HEK293 (cell line): ENCODE measurements at regions not wholly inside any gene's neighbourhood (a gene's known extent, or its start where the extent isn't known, plus 50 kb on each side); places are given as distances from the start of the nearest gene placed in this dataset.

ENCODE experiments used
- CTCF ChIA-PET: fragments of 350-600 bp; formaldehyde crosslinking; extraction: SDS; loops from one replicate; lab custom pipeline; 2021; ENCODE audit warnings: antibody characterized with exemption; lab: Yijun Ruan, JAX
- POLR2A ChIA-PET: fragments of 300-600 bp; formaldehyde crosslinking; extraction: SDS; loops from one replicate; lab custom pipeline; 2020; ENCODE audit warnings: antibody characterized with exemption, inconsistent platforms; lab: Yijun Ruan, JAX
- H3K27ac ChIP-seq: fragments of 200-500 bp; sonication (Bioruptor generic); 2 replicates; pipeline ENCODE4 v1.5.1; 2014; ENCODE audit warnings: low read depth, low read length, control low read depth, inconsistent platforms; ENCODE audit errors: extremely low read depth
- H3K36me3 ChIP-seq, 2 experiments: fragments of 200-500 bp in 1 of 2; sonication (Bioruptor generic) in 1 of 2; 1 replicate in 1 of 2; 2 replicates in 1 of 2; pipeline ENCODE4 v1.5.1; 2014 to 2017; ENCODE audit warnings: inconsistent platforms in 2 of 2, low read length in 2 of 2; ENCODE audit not compliant: control insufficient read depth in 2 of 2, insufficient read depth in 1 of 2
- H3K4me1 ChIP-seq: fragments of 200-500 bp; sonication (Bioruptor generic); 2 replicates; pipeline ENCODE4 v1.5.1; 2014; ENCODE audit warnings: mild to moderate bottlenecking, low read length, inconsistent platforms; ENCODE audit not compliant: control insufficient read depth, insufficient read depth
- H3K4me3 ChIP-seq: 2 replicates; pipeline ENCODE4 v1.5.1; 2011; ENCODE audit warnings: low read depth, mild to moderate bottlenecking, control low read depth, low read length, moderate library complexity
- H3K9me3 ChIP-seq: fragments of 200-500 bp; sonication (Bioruptor generic); 2 replicates; pipeline ENCODE4 v1.5.1; 2014; ENCODE audit warnings: low read depth, low read length, inconsistent platforms; ENCODE audit not compliant: control insufficient read depth, insufficient read depth
- KLF1 ChIP-seq: fragments of 450-650 bp; formaldehyde crosslinking; IDR thresholded peaks from 2 replicates; pipeline ENCODE4 v1.5.1; 2016; ENCODE audit warnings: missing biosample characterization, missing genetic modification characterization
- KLF16 ChIP-seq: fragments of 450-650 bp; formaldehyde crosslinking; IDR thresholded peaks from 2 replicates; pipeline ENCODE4 v1.5.1; 2017; ENCODE audit warnings: missing biosample characterization, missing genetic modification characterization
- PRDM2 ChIP-seq: fragments of 450-650 bp; formaldehyde crosslinking; IDR thresholded peaks from 2 replicates; pipeline ENCODE4 v1.5.1; 2016; ENCODE audit warnings: missing biosample characterization, missing genetic modification characterization, borderline replicate concordance
- PRDM4 ChIP-seq: fragments of 450-650 bp; formaldehyde crosslinking; IDR thresholded peaks from 2 replicates; pipeline ENCODE4 v1.5.1; 2017; ENCODE audit warnings: missing biosample characterization, missing genetic modification characterization
- SP3 ChIP-seq: fragments of 450-650 bp; formaldehyde crosslinking; IDR thresholded peaks from 2 replicates; pipeline ENCODE4 v1.5.1; 2016; ENCODE audit warnings: missing biosample characterization, missing genetic modification characterization
- ZBTB17 ChIP-seq: fragments of 450-650 bp; formaldehyde crosslinking; IDR thresholded peaks from 2 replicates; pipeline ENCODE4 v1.5.1; 2016; ENCODE audit warnings: missing biosample characterization, missing genetic modification characterization
- ZBTB48 ChIP-seq: fragments of 450-650 bp; formaldehyde crosslinking; IDR thresholded peaks from 2 replicates; pipeline ENCODE4 v1.5.1; 2016; ENCODE audit warnings: missing biosample characterization, missing genetic modification characterization
- ZNF146 ChIP-seq: fragments of 450-650 bp; formaldehyde crosslinking; IDR thresholded peaks from 2 replicates; pipeline ENCODE4 v1.5.1; 2016; ENCODE audit warnings: missing biosample characterization, missing genetic modification characterization
- ZNF214 ChIP-seq: fragments of 450-650 bp; formaldehyde crosslinking; IDR thresholded peaks from 2 replicates; pipeline ENCODE4 v1.5.1; 2017; ENCODE audit warnings: missing biosample characterization, mild to moderate bottlenecking, missing genetic modification characterization, borderline replicate concordance
- ZNF221 ChIP-seq: fragments of 450-650 bp; formaldehyde crosslinking; IDR thresholded peaks from 2 replicates; pipeline ENCODE4 v1.5.1; 2017; ENCODE audit warnings: missing biosample characterization, missing genetic modification characterization, borderline replicate concordance
- ZNF362 ChIP-seq: fragments of 450-650 bp; formaldehyde crosslinking; IDR thresholded peaks from 2 replicates; pipeline ENCODE4 v1.5.1; 2016; ENCODE audit warnings: missing biosample characterization, missing genetic modification characterization
- ZNF510 ChIP-seq: fragments of 450-650 bp; formaldehyde crosslinking; IDR thresholded peaks from 2 replicates; pipeline ENCODE4 v1.5.1; 2018; ENCODE audit warnings: mild to moderate bottlenecking, missing genetic modification characterization, missing biosample characterization; ENCODE audit not compliant: insufficient replicate concordance
- ZNF544 ChIP-seq: fragments of 450-650 bp; formaldehyde crosslinking; IDR thresholded peaks from 2 replicates; pipeline ENCODE4 v1.5.0; 2017; ENCODE audit warnings: missing biosample characterization, missing genetic modification characterization
- ZNF621 ChIP-seq: fragments of 450-650 bp; formaldehyde crosslinking; IDR thresholded peaks from 2 replicates; pipeline ENCODE4 v1.5.1; 2017; ENCODE audit warnings: missing biosample characterization, missing genetic modification characterization
- ZNF624 ChIP-seq: fragments of 450-650 bp; formaldehyde crosslinking; IDR thresholded peaks from 2 replicates; pipeline ENCODE4 v1.5.1; 2017; ENCODE audit warnings: missing biosample characterization, missing genetic modification characterization
- ZNF660 ChIP-seq: fragments of 450-650 bp; IDR thresholded peaks from 2 replicates; pipeline ENCODE4 v1.5.1; 2018; ENCODE audit warnings: missing biosample characterization, mild to moderate bottlenecking, missing genetic modification characterization
- ZNF701 ChIP-seq: fragments of 450-650 bp; formaldehyde crosslinking; IDR thresholded peaks from 2 replicates; pipeline ENCODE4 v1.5.1; 2016; ENCODE audit warnings: missing biosample characterization, missing genetic modification characterization
- ZNF76 ChIP-seq: fragments of 450-650 bp; formaldehyde crosslinking; IDR thresholded peaks from 2 replicates; pipeline ENCODE4; 2016; ENCODE audit warnings: low read depth, missing biosample characterization, missing genetic modification characterization, borderline replicate concordance

GRCh38 chr1:43072314-43072713, 99.8 kb downstream of the EBNA1BP2 start (continued):
- TF ChIP-seq ZNF624 = no peak
- no peak for TF ChIP-seq PRDM2
- no peak for TF ChIP-seq KLF1
- TF ChIP-seq ZNF544 = no peak
- TF ChIP-seq ZNF146 = no peak
- TF ChIP-seq ZBTB17 (tag by site-specific recombination) = no peak
- TF ChIP-seq ZNF510 = no peak
- TF ChIP-seq ZNF214 = no peak
- no peak for TF ChIP-seq ZNF701 (tag by site-specific recombination)
- no peak for TF ChIP-seq SP3 (tag by site-specific recombination)

- Histone ChIP-seq H3K27ac (no peak overlapping the region), H3K36me3 (no peaks in the 10 kb centered on the region)
- no peak for TF ChIP-seq ZNF660 (tag by site-specific recombination)
- no peak for TF ChIP-seq ZNF221 (tag by site-specific recombination)
- no peak for TF ChIP-seq KLF16 (tag by site-specific recombination)
- TF ChIP-seq ZNF621 (tag by site-specific recombination) = no peak
- no peak for TF ChIP-seq ZBTB48
- no peak for TF ChIP-seq ZNF76
- TF ChIP-seq PRDM4 = no peak
- no peak for TF ChIP-seq ZNF362 (tag by site-specific recombination)
- TF ChIP-seq, all 188 proteins: peak for 0
- Histone ChIP-seq H3K4me1 (no peaks in the 10 kb centered on the region; the same call in 1 of the 2 replicates), H3K4me3 (no peak overlapping the region), H3K9me3 (no peaks in the 10 kb centered on the region)
- POLR2A ChIA-PET = no interaction called here
- CTCF ChIA-PET = interaction anchor here (0.6 to 9.1 kb wide), 4 partner anchors 139 to 293 kb away, joined by 3 to 298 read pairs (median 6); no protein-coding TSS in a partner anchor
These were observed 100.8 kb downstream of the EBNA1BP2 start for GRCh38 chr1:43071241-43071640.
